GM12865 (cell line): ENCODE measurements at regions not wholly inside any gene's neighbourhood (a gene's known extent, or its start where the extent isn't known, plus 50 kb on each side); places are given as distances from the start of the nearest gene placed in this dataset.

Experiments used
- DNase-seq: peaks from one replicate; pipeline ENCODE4 v3.0.0; 2010; ENCODE audit warnings: low read depth
- H3K4me3 ChIP-seq: 2 replicates; pipeline ENCODE4 v1.5.1; 2011; ENCODE audit warnings: mild to moderate bottlenecking, low read depth, low read length, control low read depth
- TF ChIP-seq, protein P1 (sequence below): IDR thresholded peaks from 2 replicates; pipeline ENCODE4 v1.5.1; 2011; ENCODE audit warnings: low read length, control low read depth, low read depth, inconsistent platforms; ENCODE audit not compliant: insufficient read depth; ENCODE audit errors: missing control alignments

DNA sequence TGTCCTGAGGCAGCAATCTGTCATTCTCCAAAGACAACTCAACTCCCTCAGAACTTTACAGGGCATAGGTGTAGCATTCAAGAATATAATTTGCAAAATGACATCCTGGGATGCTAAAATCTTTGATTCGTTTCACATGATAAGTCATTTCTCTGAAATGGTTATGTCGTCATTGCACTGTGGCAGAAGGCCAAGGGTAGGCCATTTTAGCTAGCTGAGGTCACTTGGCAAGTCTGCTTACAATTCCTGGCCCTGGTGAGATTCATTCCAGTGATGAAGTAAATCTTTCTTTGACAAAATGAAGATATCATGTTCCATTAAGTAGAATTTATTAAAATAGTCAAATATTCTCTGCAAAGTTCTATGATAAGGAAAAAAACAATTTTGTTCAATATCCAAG is 1410.3 kb upstream of the LRRTM1 start:
- TF ChIP-seq, protein P1, sequence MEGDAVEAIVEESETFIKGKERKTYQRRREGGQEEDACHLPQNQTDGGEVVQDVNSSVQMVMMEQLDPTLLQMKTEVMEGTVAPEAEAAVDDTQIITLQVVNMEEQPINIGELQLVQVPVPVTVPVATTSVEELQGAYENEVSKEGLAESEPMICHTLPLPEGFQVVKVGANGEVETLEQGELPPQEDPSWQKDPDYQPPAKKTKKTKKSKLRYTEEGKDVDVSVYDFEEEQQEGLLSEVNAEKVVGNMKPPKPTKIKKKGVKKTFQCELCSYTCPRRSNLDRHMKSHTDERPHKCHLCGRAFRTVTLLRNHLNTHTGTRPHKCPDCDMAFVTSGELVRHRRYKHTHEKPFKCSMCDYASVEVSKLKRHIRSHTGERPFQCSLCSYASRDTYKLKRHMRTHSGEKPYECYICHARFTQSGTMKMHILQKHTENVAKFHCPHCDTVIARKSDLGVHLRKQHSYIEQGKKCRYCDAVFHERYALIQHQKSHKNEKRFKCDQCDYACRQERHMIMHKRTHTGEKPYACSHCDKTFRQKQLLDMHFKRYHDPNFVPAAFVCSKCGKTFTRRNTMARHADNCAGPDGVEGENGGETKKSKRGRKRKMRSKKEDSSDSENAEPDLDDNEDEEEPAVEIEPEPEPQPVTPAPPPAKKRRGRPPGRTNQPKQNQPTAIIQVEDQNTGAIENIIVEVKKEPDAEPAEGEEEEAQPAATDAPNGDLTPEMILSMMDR: no peak

DNA sequence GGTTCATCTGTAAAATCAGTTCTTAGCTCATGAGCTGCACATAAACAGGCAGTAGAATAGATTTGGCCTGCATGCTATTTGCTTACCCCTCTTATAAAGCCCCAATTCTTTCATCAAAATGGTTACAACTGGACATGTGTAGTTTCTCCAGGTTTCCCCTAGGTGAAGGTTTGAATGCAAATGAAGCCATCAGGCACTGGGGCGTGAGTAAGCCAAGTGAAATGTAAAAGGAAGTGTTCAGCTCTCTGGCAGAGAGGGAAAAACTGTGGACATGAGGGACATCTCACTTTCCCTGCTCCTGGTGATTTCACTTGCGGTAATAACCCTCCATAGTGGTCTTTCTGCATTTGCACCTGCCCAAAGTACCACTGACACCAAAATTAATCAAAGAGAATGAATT is 1402.3 kb upstream of the LRRTM1 start:
- no peak overlapping the region for H3K4me3 ChIP-seq
- DNase-seq: no peak
- TF ChIP-seq, protein P1: no peak

More for the DNA sequence above, 1410.3 kb upstream of the LRRTM1 start:
- DNase-seq: no peak
- H3K4me3 ChIP-seq: no peak overlapping the region

DNA sequence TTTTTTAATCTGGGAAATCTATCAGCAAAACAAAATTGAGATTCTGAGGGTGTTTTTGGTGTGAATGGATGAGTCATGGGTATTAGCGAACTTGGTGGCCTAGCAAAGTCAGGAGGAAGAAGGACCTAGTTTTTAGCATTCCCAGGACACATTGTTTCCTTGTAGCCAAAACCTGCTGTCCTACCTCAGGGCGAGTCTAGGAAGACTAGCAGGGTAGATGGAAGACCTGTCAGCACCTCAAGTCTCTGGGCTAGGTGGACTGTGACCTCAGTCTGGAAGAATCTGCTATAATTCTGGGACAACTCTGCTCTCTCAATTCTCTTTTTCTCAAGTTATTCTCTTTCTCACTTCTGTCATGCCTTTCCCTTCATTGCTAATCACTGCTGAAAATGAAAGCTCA is 1399.3 kb upstream of the LRRTM1 start:
- no peak overlapping the region for H3K4me3 ChIP-seq
- DNase-seq: no peak
- TF ChIP-seq, protein P1: no peak

DNA sequence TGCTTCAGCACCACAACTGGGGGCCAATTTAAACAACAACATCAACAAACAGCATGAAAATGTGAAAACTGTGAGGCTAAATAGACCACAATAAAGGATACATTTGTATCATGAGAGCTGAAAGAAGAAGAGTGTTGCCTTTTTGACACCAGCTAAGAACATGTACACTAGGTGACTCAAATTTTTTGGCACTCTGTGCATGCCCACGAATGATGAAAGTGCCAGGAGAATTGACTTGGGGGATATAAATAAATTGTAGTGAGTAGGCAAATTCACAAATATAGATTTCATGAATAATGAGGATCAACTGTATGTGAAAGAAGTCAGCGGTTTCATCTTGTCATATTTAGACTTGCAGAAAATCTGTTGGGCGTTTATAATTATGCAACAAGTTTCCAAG is 1388.0 kb upstream of the LRRTM1 start:
- TF ChIP-seq, protein P1: no peak
- no peak overlapping the region for H3K4me3 ChIP-seq
- no peak for DNase-seq

DNA sequence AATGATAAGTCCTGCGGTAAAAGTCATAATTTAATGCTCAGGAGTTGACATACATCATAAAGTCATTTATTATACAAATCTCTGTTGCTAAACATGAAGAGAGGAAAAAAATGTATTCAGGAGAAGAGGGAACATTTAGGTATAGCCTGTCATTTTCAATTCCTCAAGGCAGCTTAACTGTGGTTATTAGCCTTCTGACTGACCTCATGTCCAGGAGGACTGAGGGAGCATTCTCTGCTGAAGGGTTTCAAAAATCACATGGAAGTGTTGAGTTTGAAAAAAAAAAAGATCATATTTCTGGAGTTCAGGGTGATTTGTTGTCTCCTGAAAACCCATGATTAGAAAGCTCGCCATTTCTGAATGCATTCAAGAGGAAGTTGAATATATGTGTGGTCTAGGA is 1371.1 kb upstream of the LRRTM1 start:
- no peak for DNase-seq
- no peak overlapping the region for H3K4me3 ChIP-seq
- TF ChIP-seq, protein P1: no peak

DNA sequence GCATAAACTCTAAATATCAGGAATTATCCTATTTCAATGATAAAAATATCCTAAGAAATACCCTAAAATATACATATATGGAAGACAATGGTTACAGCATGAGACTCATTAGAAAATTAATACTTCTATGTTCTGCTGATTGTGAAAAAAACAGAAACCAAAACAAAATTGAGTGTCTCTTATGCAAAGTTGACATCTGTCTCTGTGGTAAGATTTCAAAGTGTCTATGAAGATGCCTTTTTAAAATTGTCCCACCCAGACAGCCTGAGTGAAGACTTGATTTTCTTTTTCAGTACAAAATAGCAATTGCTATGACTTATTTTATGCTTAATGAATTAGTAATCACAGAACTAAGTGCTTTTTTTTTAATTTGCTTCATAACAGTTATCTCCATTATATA is 1368.4 kb upstream of the LRRTM1 start:
- H3K4me3 ChIP-seq: no peak overlapping the region
- TF ChIP-seq, protein P1: no peak
- DNase-seq: no peak

DNA sequence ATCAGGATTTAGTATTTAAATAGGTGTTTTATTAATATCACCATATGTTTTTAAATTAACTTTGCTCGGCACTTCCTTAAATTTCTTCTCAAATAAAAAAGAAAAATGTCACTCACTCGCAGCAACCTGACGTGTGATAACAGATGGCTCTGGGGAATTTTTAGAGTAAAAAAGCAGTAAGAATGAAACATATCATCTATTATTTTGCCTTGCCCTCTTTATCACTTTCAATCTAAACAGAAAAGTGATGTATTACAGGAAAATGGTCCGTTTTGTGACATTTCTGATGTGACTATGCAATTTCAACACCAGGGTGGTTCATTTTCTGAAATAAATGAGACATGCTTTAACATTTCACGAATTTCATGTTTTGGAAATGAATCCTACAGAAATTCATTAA is 1368.0 kb upstream of the LRRTM1 start:
- TF ChIP-seq, protein P1: no peak
- no peak overlapping the region for H3K4me3 ChIP-seq
- no peak for DNase-seq
